Astrocyte (in vitro differentiated cells and primary cell): ENCODE measurements at regions not wholly inside any gene's neighbourhood (a gene's known extent, or its start where the extent isn't known, plus 50 kb on each side); places are given as distances from the start of the nearest gene placed in this dataset.

ENCODE experiments used
- DNase-seq: peaks from one replicate; pipeline ENCODE4 v3.0.0-alpha.2; 2010; ENCODE audit warnings: low read depth
- FAIRE-seq: peaks from 2 replicates; lab custom pipeline; 2011; peaks lifted over from hg19 to GRCh38; lab: Jason Lieb, UNC
- H2AFZ ChIP-seq: 2 replicates; pipeline ENCODE4 v1.6.0; 2012; ENCODE audit warnings: low read depth, low read length, inconsistent platforms
- H3K27ac ChIP-seq: 2 replicates; pipeline ENCODE4 v1.5.1; 2011; ENCODE audit warnings: low read depth, low read length, inconsistent platforms
- H3K27me3 ChIP-seq: 2 replicates; pipeline ENCODE4 v1.6.0; 2011; ENCODE audit warnings: low read length, inconsistent platforms; ENCODE audit not compliant: insufficient read depth
- H3K36me3 ChIP-seq: 2 replicates; pipeline ENCODE4 v1.5.1; 2011; ENCODE audit warnings: low read length, inconsistent platforms; ENCODE audit not compliant: insufficient read depth
- H3K4me1 ChIP-seq: 2 replicates; pipeline ENCODE4 v1.5.1; 2011; ENCODE audit warnings: low read length, inconsistent platforms; ENCODE audit not compliant: insufficient read depth
- H3K4me2 ChIP-seq: 2 replicates; pipeline ENCODE4 v1.6.0; 2012; ENCODE audit warnings: low read length, inconsistent platforms
- H3K4me3 ChIP-seq: 2 replicates; pipeline ENCODE4 v1.5.1; 2011; ENCODE audit warnings: low read depth, mild to moderate bottlenecking, low read length, inconsistent platforms; ENCODE audit not compliant: insufficient read depth
- H3K79me2 ChIP-seq: 2 replicates; pipeline ENCODE4 v1.6.0; 2012; ENCODE audit warnings: mild to moderate bottlenecking, low read length, inconsistent platforms; ENCODE audit not compliant: insufficient read depth
- H3K9ac ChIP-seq: 2 replicates; pipeline ENCODE4 v1.6.0; 2012; ENCODE audit warnings: mild to moderate bottlenecking, low read length, inconsistent platforms
- H3K9me3 ChIP-seq: 2 replicates; pipeline ENCODE4 v1.5.1; 2012; ENCODE audit warnings: low read depth, mild to moderate bottlenecking, low read length, inconsistent platforms; ENCODE audit not compliant: insufficient read depth
- H4K20me1 ChIP-seq: 2 replicates; pipeline ENCODE4 v1.6.0; 2012; ENCODE audit warnings: low read length, inconsistent platforms; ENCODE audit not compliant: insufficient read depth
- H3K27ac Mint-ChIP-seq: one replicate; pipeline ENCODE4 v1.8.0; 2021; ENCODE audit warnings: mild to moderate bottlenecking, mixed read lengths; ENCODE audit not compliant: unreplicated experiment
- H3K27me3 Mint-ChIP-seq: one replicate; pipeline ENCODE4 v1.8.0; 2021; ENCODE audit warnings: low read depth, mixed read lengths; ENCODE audit not compliant: unreplicated experiment
- H3K36me3 Mint-ChIP-seq: one replicate; pipeline ENCODE4 v1.8.0; 2021; ENCODE audit warnings: low read depth, mixed read lengths; ENCODE audit not compliant: unreplicated experiment
- H3K4me1 Mint-ChIP-seq: one replicate; pipeline ENCODE4 v1.8.0; 2021; ENCODE audit warnings: low read depth, mixed read lengths; ENCODE audit not compliant: unreplicated experiment
- H3K4me3 Mint-ChIP-seq: one replicate; pipeline ENCODE4 v1.8.0; 2021; ENCODE audit warnings: mild to moderate bottlenecking, moderate library complexity, mixed read lengths; ENCODE audit not compliant: unreplicated experiment
- H3K9me3 Mint-ChIP-seq: one replicate; pipeline ENCODE4 v1.8.0; 2021; ENCODE audit warnings: mild to moderate bottlenecking, mixed read lengths; ENCODE audit not compliant: unreplicated experiment
- CTCF ChIP-seq: IDR thresholded peaks from 2 replicates; pipeline ENCODE4 v1.5.1; 2011; ENCODE audit warnings: low read depth, mild to moderate bottlenecking, inconsistent platforms, low read length, moderate library complexity; ENCODE audit not compliant: insufficient read depth
- EZH2 ChIP-seq: IDR thresholded peaks from 2 replicates; pipeline ENCODE4 v1.6.1; 2012; ENCODE audit warnings: mild to moderate bottlenecking, low read length, inconsistent platforms; ENCODE audit not compliant: insufficient read depth

DNA sequence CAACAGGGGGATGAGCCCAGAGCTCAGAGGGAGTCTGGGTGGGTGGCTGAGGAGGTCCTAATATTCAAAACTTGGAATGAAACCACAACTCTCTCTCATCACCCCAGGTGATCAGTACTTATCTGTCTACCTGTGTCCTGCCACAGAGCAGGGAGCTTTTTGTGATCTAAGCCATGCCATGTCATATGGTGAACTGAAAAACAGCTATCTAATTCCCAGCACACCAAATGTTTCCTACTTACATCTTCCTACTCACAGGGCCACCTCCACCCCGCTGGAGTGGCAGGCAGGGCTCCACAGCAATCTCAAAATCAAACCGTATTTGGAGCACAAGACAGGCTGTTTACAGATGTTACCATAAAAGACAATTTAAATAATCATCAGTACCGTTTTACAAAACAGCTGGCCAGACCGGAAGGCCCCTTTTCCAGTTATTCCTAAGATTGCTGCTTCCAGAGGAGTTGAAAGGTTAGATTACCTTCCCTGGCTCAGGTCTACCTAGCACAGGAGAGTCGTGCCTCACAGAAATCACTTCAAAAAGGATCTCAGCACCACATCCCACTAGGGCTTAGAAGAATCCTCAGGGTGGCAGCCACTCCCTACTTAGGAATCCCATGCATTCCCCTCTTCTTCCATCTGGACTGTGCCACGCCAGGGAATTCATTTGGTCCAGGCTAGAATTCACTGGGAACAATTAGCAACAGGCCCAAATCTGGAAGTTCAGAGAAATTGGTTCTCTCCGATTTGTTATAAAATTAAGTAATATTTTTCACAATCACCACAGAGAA is 226.6 kb upstream of the IL12A start:
- no peak for TF ChIP-seq CTCF
- peaks cover 19% of the 10 kb centered on the region for H3K4me1 ChIP-seq
- peak overlapping the region; percentile 91 for H3K4me2 ChIP-seq
- H3K4me3 ChIP-seq = no peak overlapping the region
- H3K27ac ChIP-seq = peak overlapping the region; percentile 96
- H3K4me1 Mint-ChIP-seq = peaks cover 17% of the 10 kb centered on the region
- no peaks in the 10 kb centered on the region for H3K9me3 ChIP-seq
- FAIRE-seq (no peak), DNase-seq (peak; percentile 49)
- no peak overlapping the region for H2AFZ ChIP-seq
- peak overlapping the region; percentile 98 for H3K27ac Mint-ChIP-seq
- peaks cover 3% of the 10 kb centered on the region for H3K36me3 Mint-ChIP-seq
- peaks cover 4% of the 10 kb centered on the region for H4K20me1 ChIP-seq
- no peaks in the 10 kb centered on the region for H3K36me3 ChIP-seq
- peak overlapping the region; percentile 90 for H3K9ac ChIP-seq
- H3K4me3 Mint-ChIP-seq = peak overlapping the region; percentile 91
- H3K9me3 Mint-ChIP-seq = no peaks in the 10 kb centered on the region
- no peaks in the 10 kb centered on the region for H3K27me3 ChIP-seq
- peaks cover 13% of the 10 kb centered on the region for H3K79me2 ChIP-seq
- H3K27me3 Mint-ChIP-seq = no peaks in the 10 kb centered on the region

DNA sequence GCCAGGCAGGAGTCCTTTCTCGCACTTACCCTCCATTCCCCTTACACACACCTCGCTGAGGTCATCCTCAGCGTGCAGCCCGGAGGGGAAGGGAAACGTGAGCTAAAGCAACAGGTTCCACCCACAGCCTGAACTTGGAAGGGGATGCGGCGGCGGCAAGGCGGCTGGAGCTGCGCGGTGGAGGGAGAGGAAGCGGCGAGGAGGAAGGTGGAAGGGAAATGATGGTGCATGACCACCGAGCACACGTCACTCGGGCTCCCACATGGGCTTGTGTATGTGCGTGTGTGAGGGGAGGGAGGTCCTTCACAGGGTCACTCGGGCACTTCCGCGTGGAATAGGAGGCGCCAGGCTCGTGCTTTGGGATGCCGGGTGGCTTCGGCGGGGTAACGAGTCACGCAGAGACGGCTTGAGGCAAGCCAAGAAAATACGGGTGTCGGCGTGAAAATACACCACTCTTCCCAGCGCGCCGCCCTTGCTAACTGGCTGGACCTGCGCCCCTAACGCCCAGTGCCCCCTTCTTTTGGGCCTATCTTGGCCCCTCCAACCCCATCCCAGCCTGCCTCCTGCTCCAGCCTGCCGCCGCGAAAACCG is 225.5 kb upstream of the IL12A start:
- H3K4me2 ChIP-seq = peak overlapping the region; percentile 91
- H3K27me3 ChIP-seq = no peaks in the 10 kb centered on the region
- no peaks in the 10 kb centered on the region for H3K36me3 Mint-ChIP-seq
- H3K79me2 ChIP-seq = peaks cover 24% of the 10 kb centered on the region
- no peaks in the 10 kb centered on the region for H3K9me3 ChIP-seq
- H3K4me1 ChIP-seq = peaks cover 19% of the 10 kb centered on the region
- H3K4me1 Mint-ChIP-seq = peaks cover 22% of the 10 kb centered on the region
- peaks cover 11% of the 10 kb centered on the region for H4K20me1 ChIP-seq
- H3K36me3 ChIP-seq = no peaks in the 10 kb centered on the region
- TF ChIP-seq CTCF (no peak), EZH2 (no peak)
- peak overlapping the region; percentile 64 for H2AFZ ChIP-seq
- no peaks in the 10 kb centered on the region for H3K9me3 Mint-ChIP-seq
- FAIRE-seq (no peak), DNase-seq (peak; percentile 94)
- H3K27ac ChIP-seq = peak overlapping the region; percentile 96
- H3K4me3 ChIP-seq = peak overlapping the region; percentile 61
- H3K27me3 Mint-ChIP-seq = no peaks in the 10 kb centered on the region
- H3K4me3 Mint-ChIP-seq = peak overlapping the region; percentile 91
- peak overlapping the region; percentile 98 for H3K27ac Mint-ChIP-seq
- peak overlapping the region; percentile 90 for H3K9ac ChIP-seq
